Left ventricle myocardium superior (tissue), 1 donor: ENCODE measurements at regions not wholly inside any gene's neighbourhood (a gene's known extent, or its start where the extent isn't known, plus 50 kb on each side); places are given as distances from the start of the nearest gene placed in this dataset.
A peak's percentile ranks its signal among the peaks of the same experiment; 100 is the strongest.
"Not testable (repeated sequence)": the region's sequence is repeated elsewhere in the genome, so short reads cannot be mapped to it uniquely, and the experiment has no call there.

Experiments used
- ATAC-seq: fragments of 200-7000 bp; cut with Tn5 transposase; one replicate; pipeline ENCODE4 v1.9.1; 2020; ENCODE audit warnings: mild to moderate bottlenecking, moderate library complexity
- DNase-seq: peaks from one replicate; pipeline ENCODE4 v3.0.0-alpha.2; 2020
- intact Hi-C: fragments of 100-400 bp; cut with micrococcal nuclease; formaldehyde crosslinking; loops from one replicate; pipeline ENCODE4 v1.11.0; 2022
- donor health status: DM: no; HTN: yes; CAD: no; lungs with severe emphysema.

DNA sequence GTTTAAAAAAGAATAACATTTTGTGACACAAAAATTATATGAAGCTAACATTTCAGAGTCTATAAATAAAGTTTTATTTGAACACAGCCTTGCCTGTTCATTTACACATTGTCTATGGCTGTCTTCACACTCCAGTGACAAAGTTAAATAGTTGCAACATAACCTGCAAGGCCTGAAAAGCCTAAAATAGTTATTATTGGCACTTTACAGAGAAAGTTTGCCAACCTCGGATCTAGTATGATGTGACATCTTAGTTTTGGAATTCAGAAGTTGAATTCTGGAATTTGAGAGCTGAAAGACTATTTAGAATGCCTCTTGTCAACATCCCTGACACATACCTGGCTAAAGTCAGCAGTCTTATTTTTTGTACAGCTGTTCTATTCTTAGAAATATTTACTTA is 68.3 kb downstream of the DYRK2 start:
- ATAC-seq: peak; percentile 51
- intact Hi-C loops: no loop called here
- no peak for DNase-seq

GRCh38 chr12:67719303-67719702 is 70.8 kb downstream of the DYRK2 start:
- intact Hi-C loops, DNase-seq, ATAC-seq: not testable (repeated sequence)

DNA sequence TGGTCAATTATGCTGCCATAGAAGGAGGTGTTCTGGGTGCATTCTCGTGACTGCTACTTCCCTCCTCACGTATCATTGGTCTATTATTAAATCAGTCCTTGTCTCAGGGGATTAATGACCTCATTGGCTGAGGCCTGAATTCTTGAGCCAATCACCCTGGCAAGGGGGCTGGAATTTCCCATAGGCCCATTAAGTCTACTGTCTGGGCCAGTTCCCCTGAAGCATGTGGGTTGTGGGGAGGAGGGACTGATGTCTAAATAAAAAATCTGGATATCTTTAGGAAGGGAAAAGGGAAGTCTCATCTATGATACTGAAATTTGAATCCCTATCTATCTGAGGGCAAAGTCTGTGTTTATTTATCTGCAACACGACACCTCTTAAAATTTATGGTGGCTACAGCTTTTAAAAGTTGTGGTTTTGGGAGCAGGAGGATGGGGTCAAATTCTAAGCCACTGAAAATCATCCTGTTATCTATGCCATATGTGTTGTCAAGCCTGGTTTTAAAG is 71.9 kb downstream of the DYRK2 start:
- ATAC-seq: peak; percentile 73
- intact Hi-C loops: no loop called here
- peak; percentile 34 for DNase-seq

GRCh38 chr12:67721248-67721647 is 72.7 kb downstream of the DYRK2 start:
- DNase-seq: peak; percentile 71
- ATAC-seq: peak; percentile 94
- intact Hi-C loops: no loop called here

DNA sequence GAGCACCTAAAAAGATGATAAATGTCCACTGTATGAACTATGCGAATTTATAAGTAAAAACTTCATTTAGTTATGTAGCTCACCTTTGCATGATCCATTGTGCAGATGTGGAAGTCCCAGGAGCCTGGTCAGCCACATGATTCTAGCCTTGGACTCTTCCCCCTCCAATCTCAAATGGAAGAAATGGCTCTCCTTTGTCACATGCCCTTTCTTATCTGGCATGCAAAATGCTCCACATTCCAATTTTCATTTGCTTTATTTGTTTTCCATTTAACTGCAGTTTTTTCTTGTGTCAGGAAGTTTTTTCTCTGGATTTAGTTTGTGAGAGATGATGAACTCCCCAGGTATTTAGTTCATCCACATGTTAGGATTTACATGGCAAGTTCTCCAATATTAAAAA is 73.8 kb downstream of the DYRK2 start:
- ATAC-seq (no peak), DNase-seq (no peak)
- intact Hi-C loops: no loop called here

DNA sequence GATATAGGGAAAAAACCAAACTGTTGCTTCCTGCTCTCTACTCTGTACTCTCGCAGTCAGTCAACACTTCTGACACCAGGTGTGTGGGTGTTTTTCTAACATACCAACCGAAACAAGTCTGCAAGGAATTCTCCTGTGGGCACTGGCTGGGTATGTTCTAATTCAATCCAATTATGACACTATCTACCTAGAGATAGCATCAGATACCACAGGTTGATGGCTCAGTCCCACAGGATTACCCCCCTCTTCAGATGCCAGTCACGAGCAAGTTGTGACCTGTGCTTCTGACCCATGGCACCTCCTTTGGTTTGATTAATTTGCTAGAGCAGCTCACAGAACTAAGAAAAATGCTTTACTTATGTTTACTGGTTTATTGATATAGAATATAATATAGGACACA is 78.3 kb downstream of the DYRK2 start:
- ATAC-seq: no peak
- DNase-seq: no peak
- intact Hi-C loops: no loop called here

- intact Hi-C loops: no loop called here
- peak; percentile 38 for DNase-seq
- ATAC-seq: peak; percentile 63
Measured at GRCh38 chr12:67727702-67728666, 79.4 kb downstream of the DYRK2 start.

- intact Hi-C loops: no loop called here
- ATAC-seq (no peak), DNase-seq (no peak)
Measured at GRCh38 chr12:67732857-67733256, 84.3 kb downstream of the DYRK2 start.

- intact Hi-C loops: no loop called here
- ATAC-seq: peak; percentile 91
- no peak for DNase-seq
Measured at GRCh38 chr12:67735868-67736267, 87.3 kb downstream of the DYRK2 start.

DNA sequence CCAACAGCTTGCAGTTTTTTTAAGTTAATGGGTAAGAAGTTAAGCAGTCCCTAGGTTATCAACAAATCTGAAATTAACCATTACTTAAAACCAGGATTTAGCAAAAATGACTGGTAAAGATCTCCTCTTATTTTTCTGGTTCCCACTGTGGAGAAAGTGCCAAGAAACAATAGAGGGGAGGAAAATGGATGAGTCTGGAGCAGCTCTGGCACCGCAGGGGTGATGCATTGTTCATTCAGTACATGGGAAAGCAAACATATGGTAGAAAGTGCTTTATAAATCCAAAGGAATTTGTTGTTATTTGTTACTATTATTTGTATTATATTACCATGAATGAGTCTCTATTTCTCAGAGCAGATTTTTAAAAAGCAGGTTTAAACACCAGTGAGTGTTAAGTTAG is 92.2 kb downstream of the DYRK2 start:
- DNase-seq (no peak), ATAC-seq (no peak)
- intact Hi-C loops: no loop called here

DNA sequence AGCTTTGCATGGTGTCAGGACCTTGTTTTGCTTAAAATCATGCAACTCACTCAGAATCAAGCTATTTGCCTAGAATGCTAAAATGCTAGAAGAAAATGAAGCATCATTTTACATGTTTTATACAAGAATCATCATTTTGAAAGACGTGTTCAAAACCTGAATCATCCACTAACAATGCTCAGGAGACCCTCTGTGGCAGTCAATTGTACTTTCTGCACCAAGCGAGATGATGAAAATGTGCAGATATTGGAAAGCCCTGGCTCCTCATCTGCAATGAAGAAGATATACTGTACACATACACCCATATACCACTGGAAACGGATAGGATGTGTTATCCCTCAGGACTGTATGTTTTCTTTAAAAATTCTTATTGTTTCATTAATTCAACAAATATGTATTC is 92.7 kb downstream of the DYRK2 start:
- DNase-seq (no peak), ATAC-seq (no peak)

GRCh38 chr12:67742461-67742860 is 93.9 kb downstream of the DYRK2 start:
- intact Hi-C loops: no loop called here
- DNase-seq: no peak
- ATAC-seq: no peak

More for the DNA sequence above, 92.7 kb downstream of the DYRK2 start:
- intact Hi-C loops: no loop called here

GRCh38 chr12:67747869-67748742 is 99.6 kb downstream of the DYRK2 start:
- DNase-seq (no peak), ATAC-seq (peak; percentile 54)
- intact Hi-C loops: no loop called here

GRCh38 chr12:67748743-67749040 is 100.1 kb downstream of the DYRK2 start:
- DNase-seq: no peak
- intact Hi-C loops: no loop called here

GRCh38 chr12:67750513-67751183 is 102.1 kb downstream of the DYRK2 start:
- no peak for DNase-seq
- ATAC-seq: no peak
- intact Hi-C loops: no loop called here

More at GRCh38 chr12:67748743-67749040, 100.1 kb downstream of the DYRK2 start:
- ATAC-seq: no peak

GRCh38 chr12:67751381-67751928 is 102.9 kb downstream of the DYRK2 start:
- intact Hi-C loops: no loop called here
- DNase-seq (no peak), ATAC-seq (no peak)

DNA sequence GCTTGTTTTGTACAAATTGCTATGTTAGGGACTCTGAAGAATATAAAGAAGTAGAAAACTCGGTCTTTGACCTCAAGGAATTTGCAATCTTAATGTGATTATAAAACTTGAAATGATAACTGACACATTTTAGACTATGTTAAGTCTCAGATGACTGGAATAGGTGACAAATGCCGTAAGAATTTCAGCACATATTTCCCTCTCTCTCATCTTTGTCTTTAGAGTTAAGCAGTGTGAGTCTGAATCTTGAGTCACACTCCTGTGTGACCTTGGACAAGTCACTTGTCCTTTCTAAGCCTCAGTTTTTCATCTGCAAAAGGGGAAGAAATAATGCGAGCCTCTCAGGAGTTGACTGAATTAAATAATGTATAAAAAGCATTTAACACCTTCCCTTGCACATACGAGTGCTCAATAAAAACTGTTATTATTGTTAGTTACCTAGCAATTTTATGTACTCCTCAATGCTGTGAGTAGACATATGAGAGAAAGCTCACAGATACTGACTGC is 103.7 kb downstream of the DYRK2 start:
- no peak for DNase-seq
- ATAC-seq: no peak
- intact Hi-C loops: no loop called here

GRCh38 chr12:67754933-67755697 is 106.6 kb downstream of the DYRK2 start:
- DNase-seq (peak; percentile 48), ATAC-seq (peak; percentile 90)
- intact Hi-C loops: no loop called here
